HFFc6 (cell line): ENCODE measurements at regions not wholly inside any gene's neighbourhood (a gene's known extent, or its start where the extent isn't known, plus 50 kb on each side); places are given as distances from the start of the nearest gene placed in this dataset.

Experiments used
- DNase-seq: peaks from one replicate; pipeline ENCODE4 v3.0.0-alpha.2; 2018
- H3K27ac Mint-ChIP-seq: 2 replicates; pipeline ENCODE4 v1.8.0; 2020; ENCODE audit warnings: mild to moderate bottlenecking, mixed read lengths
- H3K27me3 Mint-ChIP-seq: 2 replicates; pipeline ENCODE4 v1.8.0; 2021; ENCODE audit warnings: mild to moderate bottlenecking, moderate library complexity, mixed read lengths; ENCODE audit not compliant: insufficient read depth
- H3K36me3 Mint-ChIP-seq: 2 replicates; pipeline ENCODE4 v1.8.0; 2021; ENCODE audit warnings: low read depth, mixed read lengths
- H3K4me1 Mint-ChIP-seq: 2 replicates; pipeline ENCODE4 v1.8.0; 2020; ENCODE audit warnings: low read depth, mixed read lengths
- H3K4me3 Mint-ChIP-seq: 2 replicates; pipeline ENCODE4 v1.8.0; 2020; ENCODE audit warnings: mild to moderate bottlenecking, moderate library complexity, mixed read lengths
- H3K9me3 Mint-ChIP-seq: 2 replicates; pipeline ENCODE4 v1.8.0; 2020; ENCODE audit warnings: mild to moderate bottlenecking, mixed read lengths
- CTCF ChIP-seq: fragments of 200-600 bp; sonication (generic); IDR thresholded peaks from 2 replicates; pipeline ENCODE4 v1.5.0; 2021; ENCODE audit warnings: antibody characterized with exemption, mild to moderate bottlenecking

- H3K36me3 Mint-ChIP-seq, result no peaks in the 10 kb centered on the region
- no peaks in the 10 kb centered on the region for H3K4me1 Mint-ChIP-seq
- no peak overlapping the region for H3K4me3 Mint-ChIP-seq
- no peak for TF ChIP-seq CTCF
- H3K27ac Mint-ChIP-seq, result no peak overlapping the region
- no peak for DNase-seq
- no peaks in the 10 kb centered on the region; the same call in none of the 2 replicates for H3K27me3 Mint-ChIP-seq
- H3K9me3 Mint-ChIP-seq, result no peaks in the 10 kb centered on the region; the same call in 1 of the 2 replicates
Measured at GRCh38 chrX:25851141-25851540, 287.0 kb upstream of the MAGEB18 start.

GRCh38 chrX:25853002-25853479 lies 285.1 kb upstream of the MAGEB18 start:
- H3K27ac Mint-ChIP-seq, result no peak overlapping the region
- H3K4me3 Mint-ChIP-seq, result no peak overlapping the region
- no peak for DNase-seq
- H3K9me3 Mint-ChIP-seq, result no peaks in the 10 kb centered on the region; the same call in none of the 2 replicates
- no peaks in the 10 kb centered on the region for H3K36me3 Mint-ChIP-seq
- no peak for TF ChIP-seq CTCF
- no peaks in the 10 kb centered on the region; the same call in none of the 2 replicates for H3K27me3 Mint-ChIP-seq
- H3K4me1 Mint-ChIP-seq, result no peaks in the 10 kb centered on the region

DNA sequence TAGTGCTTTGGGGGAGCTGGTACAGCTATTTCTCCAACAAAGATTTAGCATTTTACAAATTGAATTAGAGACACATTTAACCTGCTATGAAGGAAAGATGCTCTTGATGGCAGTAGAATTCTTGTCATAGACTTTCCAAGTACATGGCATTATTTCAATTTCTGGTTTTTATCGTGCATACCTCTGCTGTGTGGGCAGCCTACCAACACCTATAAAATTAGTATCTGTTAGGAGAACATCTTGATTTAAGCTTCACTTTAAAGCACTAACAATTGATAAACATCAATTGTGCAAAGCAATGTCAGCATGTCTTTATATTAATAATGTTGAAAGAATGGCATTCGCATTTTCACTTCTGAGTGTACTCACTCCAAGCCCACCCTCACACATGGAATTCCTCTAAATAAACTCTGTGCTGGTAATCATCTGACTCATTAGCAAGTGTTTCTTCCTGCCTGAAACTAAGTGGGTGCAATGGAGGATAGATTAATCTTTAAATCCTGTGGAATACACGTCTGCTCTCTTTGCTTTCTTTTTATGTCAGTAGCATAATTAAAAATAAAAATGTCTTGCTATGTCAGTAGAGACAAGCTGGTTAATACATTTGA lies 279.8 kb upstream of the MAGEB18 start:
- TF ChIP-seq CTCF, result no peak
- Mint-ChIP-seq H3K4me1 (no peaks in the 10 kb centered on the region), H3K9me3 (peaks cover 17% of the 10 kb centered on the region), H3K27me3 (no peaks in the 10 kb centered on the region; the same call in 1 of the 2 replicates), H3K36me3 (no peaks in the 10 kb centered on the region), H3K27ac (no peak overlapping the region), H3K4me3 (no peak overlapping the region)
- no peak for DNase-seq

- DNase-seq, result no peak
- no peak overlapping the region for H3K27ac Mint-ChIP-seq
- no peak overlapping the region for H3K4me3 Mint-ChIP-seq
- H3K36me3 Mint-ChIP-seq, result no peaks in the 10 kb centered on the region
- no peak for TF ChIP-seq CTCF
- H3K27me3 Mint-ChIP-seq, result no peaks in the 10 kb centered on the region
- H3K4me1 Mint-ChIP-seq, result no peaks in the 10 kb centered on the region
- peaks cover 17% of the 10 kb centered on the region for H3K9me3 Mint-ChIP-seq
Measured at GRCh38 chrX:25860322-25860721, 277.8 kb upstream of the MAGEB18 start.

DNA sequence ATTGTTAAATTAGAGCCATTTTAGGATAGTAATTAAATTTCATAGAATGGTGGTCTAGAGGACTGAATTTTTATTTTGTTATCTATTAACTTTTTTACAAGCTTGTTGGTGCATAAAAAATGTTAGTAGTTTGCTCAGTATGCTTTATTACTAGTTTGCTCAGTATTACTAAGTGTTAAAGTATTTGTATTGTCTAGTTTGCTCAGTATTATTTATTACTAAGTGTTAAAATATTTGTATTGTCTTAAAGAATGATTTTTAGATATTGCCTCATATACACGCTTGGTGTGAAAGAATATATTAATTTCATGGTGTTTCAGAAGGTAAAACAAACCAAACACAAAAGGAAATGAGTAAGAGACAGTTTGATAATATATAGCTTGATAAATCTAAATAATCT lies 268.4 kb upstream of the MAGEB18 start:
- Mint-ChIP-seq H3K4me1 (no peaks in the 10 kb centered on the region), H3K4me3 (no peak overlapping the region), H3K9me3 (peaks cover 13% of the 10 kb centered on the region), H3K27ac (no peak overlapping the region), H3K36me3 (no peaks in the 10 kb centered on the region), H3K27me3 (no peaks in the 10 kb centered on the region)
- no peak for TF ChIP-seq CTCF
- no peak for DNase-seq
